ENCODE measurements at regions not wholly inside any gene's neighbourhood (a gene's known extent, or its start where the extent isn't known, plus 50 kb on each side); places are given as distances from the start of the nearest gene placed in this dataset.

DNA sequence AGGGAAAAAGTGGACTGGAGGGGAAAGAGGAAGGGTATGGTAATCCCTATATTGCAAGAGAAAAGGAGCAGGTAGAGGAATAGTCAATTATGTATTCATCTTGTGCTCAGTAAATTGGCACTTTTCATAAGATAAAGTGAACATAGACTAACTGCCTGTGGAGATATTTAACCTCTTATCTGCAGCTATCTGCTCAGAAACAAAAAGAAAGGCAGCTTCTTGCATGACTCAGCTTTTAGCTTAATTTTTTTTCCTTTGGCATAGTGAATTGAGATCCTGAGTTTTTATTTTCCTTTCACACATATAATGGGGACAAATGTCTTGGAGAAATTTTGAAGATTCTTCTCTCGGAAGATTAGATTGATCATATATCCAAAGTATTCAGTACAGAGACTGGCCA is 127.6 kb upstream of the F3 start:
- H3K36me3 ChIP-seq (ENCODE audit: control insufficient read depth, insufficient read depth, low read length), result no peaks in the 10 kb centered on the region
- dilution Hi-C loops (cut with HindIII; ENCODE audit: low sequenced_read_pairs, unreplicated experiment) (no loop called here), in situ Hi-C loops (cut with MboI; ENCODE audit: low sequenced_read_pairs) (no loop called here), intact Hi-C loops (cut with micrococcal nuclease) (no loop called here)
- no peak overlapping the region for H3K27ac ChIP-seq (ENCODE audit: insufficient read depth, low read length)
- no peak overlapping the region; the same call in 1 of the 2 replicates for H3K4me2 ChIP-seq (ENCODE audit: low read depth, low read length)
- WGBS, 2 experiments (ENCODE audit: extremely low coverage in 2 of 2, insufficient read length in 1 of 2), result no CpG with 5 or more reads among the region's 1 CpG
- peak overlapping the region; percentile 80 to 94 for H4K8ac ChIP-seq (ENCODE audit: low read depth in 2 of 2, low read length in 2 of 2)
- CTCF ChIA-PET, result interaction anchor here (0.5 to 0.7 kb wide), 2 partner anchors 21 to 34 kb away, joined by 3 to 4 read pairs; no protein-coding TSS in a partner anchor
- H3K27me3 ChIP-seq (ENCODE audit: control insufficient read depth, insufficient read depth, low read length), result no peaks in the 10 kb centered on the region
- peak overlapping the region; percentile 99 for H2BK20ac ChIP-seq (ENCODE audit: low read depth, low read length)
- peaks cover 0 to 15% of the 10 kb centered on the region in 2 experiments; a peak in 1 of 4 replicates for H3K79me1 ChIP-seq (ENCODE audit: low read depth in 1 of 2, low read length in 2 of 2)
- peaks cover 16% of the 10 kb centered on the region; the same call in 1 of the 2 replicates for H3K4me1 ChIP-seq (ENCODE audit: control insufficient read depth, insufficient read depth, low read length)
- no peaks in the 10 kb centered on the region for H3K9me1 ChIP-seq (ENCODE audit: insufficient read depth, low read length)
- no peaks in the 10 kb centered on the region for H4K20me1 ChIP-seq (ENCODE audit: insufficient read depth, low read length)
- H3K18ac ChIP-seq (ENCODE audit: low read depth, low read length), result peak overlapping the region; percentile 91; the same call in 1 of the 2 replicates
- TF ChIP-seq CHD1 (IDR thresholded peaks at IDR 0.05; ENCODE audit: low read depth, low read length) (no peak), MAFK (IDR thresholded peaks at IDR 0.05; ENCODE audit: low read depth, low read length) (peak; percentile 45; the same call in 1 of the 2 replicates), MAZ (IDR thresholded peaks at IDR 0.05; ENCODE audit: borderline replicate concordance, low read depth, low read length) (no peak), RAD21 (IDR thresholded peaks at IDR 0.05; ENCODE audit: low read length) (no peak), CEBPB (IDR thresholded peaks at IDR 0.05; ENCODE audit: low read depth, low read length) (no peak), RFX5 (IDR thresholded peaks at IDR 0.05; ENCODE audit: low read depth, low read length) (no peak), NFE2L2 (IDR thresholded peaks at IDR 0.05; ENCODE audit: low read depth, low read length) (peak; percentile 88), SMC3 (IDR thresholded peaks at IDR 0.05; ENCODE audit: low read depth, low read length) (no peak), BHLHE40 (IDR thresholded peaks at IDR 0.05; ENCODE audit: low read depth, low read length) (no peak), FOS (IDR thresholded peaks at IDR 0.05; ENCODE audit: low read depth, low read length) (no peak), POLR2A (IDR thresholded peaks at IDR 0.05; ENCODE audit: low read depth, low read length) (no peak), MXI1 (IDR thresholded peaks at IDR 0.05; ENCODE audit: borderline replicate concordance, low read depth, low read length) (no peak)
- TF ChIP-seq, protein P1, sequence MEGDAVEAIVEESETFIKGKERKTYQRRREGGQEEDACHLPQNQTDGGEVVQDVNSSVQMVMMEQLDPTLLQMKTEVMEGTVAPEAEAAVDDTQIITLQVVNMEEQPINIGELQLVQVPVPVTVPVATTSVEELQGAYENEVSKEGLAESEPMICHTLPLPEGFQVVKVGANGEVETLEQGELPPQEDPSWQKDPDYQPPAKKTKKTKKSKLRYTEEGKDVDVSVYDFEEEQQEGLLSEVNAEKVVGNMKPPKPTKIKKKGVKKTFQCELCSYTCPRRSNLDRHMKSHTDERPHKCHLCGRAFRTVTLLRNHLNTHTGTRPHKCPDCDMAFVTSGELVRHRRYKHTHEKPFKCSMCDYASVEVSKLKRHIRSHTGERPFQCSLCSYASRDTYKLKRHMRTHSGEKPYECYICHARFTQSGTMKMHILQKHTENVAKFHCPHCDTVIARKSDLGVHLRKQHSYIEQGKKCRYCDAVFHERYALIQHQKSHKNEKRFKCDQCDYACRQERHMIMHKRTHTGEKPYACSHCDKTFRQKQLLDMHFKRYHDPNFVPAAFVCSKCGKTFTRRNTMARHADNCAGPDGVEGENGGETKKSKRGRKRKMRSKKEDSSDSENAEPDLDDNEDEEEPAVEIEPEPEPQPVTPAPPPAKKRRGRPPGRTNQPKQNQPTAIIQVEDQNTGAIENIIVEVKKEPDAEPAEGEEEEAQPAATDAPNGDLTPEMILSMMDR (conservative IDR thresholded peaks at IDR 0.05; ENCODE audit: low read depth, low read length), result no peak
- TF ChIP-seq, protein P2, sequence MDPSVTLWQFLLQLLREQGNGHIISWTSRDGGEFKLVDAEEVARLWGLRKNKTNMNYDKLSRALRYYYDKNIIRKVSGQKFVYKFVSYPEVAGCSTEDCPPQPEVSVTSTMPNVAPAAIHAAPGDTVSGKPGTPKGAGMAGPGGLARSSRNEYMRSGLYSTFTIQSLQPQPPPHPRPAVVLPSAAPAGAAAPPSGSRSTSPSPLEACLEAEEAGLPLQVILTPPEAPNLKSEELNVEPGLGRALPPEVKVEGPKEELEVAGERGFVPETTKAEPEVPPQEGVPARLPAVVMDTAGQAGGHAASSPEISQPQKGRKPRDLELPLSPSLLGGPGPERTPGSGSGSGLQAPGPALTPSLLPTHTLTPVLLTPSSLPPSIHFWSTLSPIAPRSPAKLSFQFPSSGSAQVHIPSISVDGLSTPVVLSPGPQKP (IDR thresholded peaks at IDR 0.05; ENCODE audit: borderline replicate concordance, low read depth, low read length), result no peak
- TF ChIP-seq, protein P3, sequence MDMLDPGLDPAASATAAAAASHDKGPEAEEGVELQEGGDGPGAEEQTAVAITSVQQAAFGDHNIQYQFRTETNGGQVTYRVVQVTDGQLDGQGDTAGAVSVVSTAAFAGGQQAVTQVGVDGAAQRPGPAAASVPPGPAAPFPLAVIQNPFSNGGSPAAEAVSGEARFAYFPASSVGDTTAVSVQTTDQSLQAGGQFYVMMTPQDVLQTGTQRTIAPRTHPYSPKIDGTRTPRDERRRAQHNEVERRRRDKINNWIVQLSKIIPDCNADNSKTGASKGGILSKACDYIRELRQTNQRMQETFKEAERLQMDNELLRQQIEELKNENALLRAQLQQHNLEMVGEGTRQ (IDR thresholded peaks at IDR 0.05; ENCODE audit: low read depth, low read length), result no peak
- DNase-seq (peak; percentile 42), ATAC-seq (ENCODE audit: low read depth) (no peak)
- H3K4me3 ChIP-seq (ENCODE audit: insufficient read depth, low read depth, low read length), result no peak overlapping the region
- no peak overlapping the region for H2AFZ ChIP-seq (replicated peaks; ENCODE audit: low read length, poor library complexity)
- peak overlapping the region; percentile 99; the same call in 1 of the 2 replicates for H3K4ac ChIP-seq (ENCODE audit: low read depth, low read length)
- no peak overlapping the region for H2AK9ac ChIP-seq (replicated peaks; ENCODE audit: low read depth, low read length, poor library complexity)
- H3K56ac ChIP-seq (ENCODE audit: extremely low read depth, insufficient read depth, low read length), result peak overlapping the region; percentile 58; the same call in 1 of the 2 replicates
- peak overlapping the region; percentile 100; the same call in 2 of the 3 replicates for H2BK15ac ChIP-seq (ENCODE audit: low read depth, low read length)
- no peaks in the 10 kb centered on the region for H3K9me3 ChIP-seq (ENCODE audit: control insufficient read depth, insufficient read depth, low read length)
- peak overlapping the region; percentile 96 for H2BK120ac ChIP-seq (ENCODE audit: low read depth, low read length)
- no peak overlapping the region for H3K9ac ChIP-seq (ENCODE audit: low read depth, low read length)
- peak overlapping the region; percentile 56; the same call in 1 of the 2 replicates for H4K5ac ChIP-seq (ENCODE audit: low read depth, low read length)
- peak overlapping the region; percentile 81 for H4K91ac ChIP-seq (ENCODE audit: insufficient read depth, low read depth, low read length)
- H3K14ac ChIP-seq (replicated peaks; ENCODE audit: low read depth, low read length), result peak overlapping the region; percentile 74
- 0 out of 2 replicates have a peak overlapping the region, but pooled peaks have one; percentile 1 for H2AK5ac ChIP-seq (ENCODE audit: low read depth, low read length)
- no peak overlapping the region; the same call in 1 of the 2 replicates for H3K23ac ChIP-seq (ENCODE audit: low read depth, low read length)
- no TSS peak for BruUV-seq (replicated peaks)
- POLR2A ChIA-PET (ENCODE audit: unreplicated experiment), result interaction anchor here (0.6 to 0.9 kb wide), 3 partner anchors 23 to 70 kb away, joined by 3 to 5 read pairs (median 4); no protein-coding TSS in a partner anchor
- H2BK5ac ChIP-seq (ENCODE audit: low read depth, low read length, poor library complexity, severe bottlenecking), result peak overlapping the region; percentile 99
